Ovary (tissue), 3 donors: ENCODE measurements at regions not wholly inside any gene's neighbourhood (a gene's known extent, or its start where the extent isn't known, plus 50 kb on each side); places are given as distances from the start of the nearest gene placed in this dataset.

ENCODE experiments used
- CTCF ChIP-seq, 3 donors: fragments of 450-650 bp in 2 of 3; fragments of 200-600 bp in 1 of 3; IDR thresholded peaks; one replicate each; pipeline versions ENCODE4 v1.5.1 to v1.8.0; 2016 to 2022; ENCODE audit warnings: antibody characterized with exemption in 3 of 3, mild to moderate bottlenecking in 1 of 3
- POLR2A ChIP-seq: fragments of 450-650 bp; IDR thresholded peaks from one replicate; pipeline ENCODE4 v1.6.1; 2017; ENCODE audit warnings: antibody characterized with exemption, mild to moderate bottlenecking, moderate library complexity
- donor health status: DM: no; HTN: no; CAD: no.

- TF ChIP-seq CTCF (IDR thresholded peaks at IDR 0.05) (no peak), POLR2A (no peak)
These were observed 263.8 kb upstream of the LUZP2 start for GRCh38 chr11:24233041-24233440.
